ENCODE measurements at regions not wholly inside any gene's neighbourhood (a gene's known extent, or its start where the extent isn't known, plus 50 kb on each side); places are given as distances from the start of the nearest gene placed in this dataset.

DNA sequence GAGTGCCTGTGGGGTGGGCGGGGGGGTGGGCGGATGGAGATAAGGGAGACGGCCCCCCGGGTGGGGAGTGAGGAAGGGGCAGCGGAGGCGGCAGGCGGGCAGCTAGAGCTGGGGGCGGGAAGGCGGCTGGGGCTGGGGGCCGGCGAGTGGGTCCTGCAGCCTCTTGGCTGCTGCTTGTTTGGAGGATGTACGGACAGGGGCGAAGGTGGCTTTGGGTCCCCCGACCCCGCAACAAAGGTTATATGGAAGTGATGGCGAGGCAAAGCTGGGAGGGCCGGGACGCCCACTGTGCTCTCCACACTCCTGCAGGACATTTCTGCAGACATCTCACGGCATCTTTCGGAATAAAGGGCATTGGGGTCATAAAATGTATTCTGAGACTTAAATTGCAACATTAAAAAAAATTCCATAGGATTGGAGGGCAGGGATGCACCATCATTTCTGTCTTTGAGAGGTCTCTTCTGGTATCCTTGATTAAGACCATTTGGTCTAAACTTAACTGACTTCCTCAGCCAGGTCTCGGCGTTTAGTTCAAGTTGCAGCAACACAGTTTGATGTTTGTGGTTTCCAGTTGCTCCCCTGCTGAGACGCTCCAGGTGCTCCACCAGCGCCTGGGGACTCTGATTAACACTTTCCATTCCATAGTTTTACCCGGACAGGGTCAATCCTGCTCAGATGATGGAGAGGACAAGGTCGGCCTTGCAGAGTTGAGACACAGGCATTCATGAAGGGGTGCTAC is 101.6 kb upstream of the SSBP2 start:
- H3K4me3 Mint-ChIP-seq, result peak overlapping the region; percentile 88 to 95 (median 89)

DNA sequence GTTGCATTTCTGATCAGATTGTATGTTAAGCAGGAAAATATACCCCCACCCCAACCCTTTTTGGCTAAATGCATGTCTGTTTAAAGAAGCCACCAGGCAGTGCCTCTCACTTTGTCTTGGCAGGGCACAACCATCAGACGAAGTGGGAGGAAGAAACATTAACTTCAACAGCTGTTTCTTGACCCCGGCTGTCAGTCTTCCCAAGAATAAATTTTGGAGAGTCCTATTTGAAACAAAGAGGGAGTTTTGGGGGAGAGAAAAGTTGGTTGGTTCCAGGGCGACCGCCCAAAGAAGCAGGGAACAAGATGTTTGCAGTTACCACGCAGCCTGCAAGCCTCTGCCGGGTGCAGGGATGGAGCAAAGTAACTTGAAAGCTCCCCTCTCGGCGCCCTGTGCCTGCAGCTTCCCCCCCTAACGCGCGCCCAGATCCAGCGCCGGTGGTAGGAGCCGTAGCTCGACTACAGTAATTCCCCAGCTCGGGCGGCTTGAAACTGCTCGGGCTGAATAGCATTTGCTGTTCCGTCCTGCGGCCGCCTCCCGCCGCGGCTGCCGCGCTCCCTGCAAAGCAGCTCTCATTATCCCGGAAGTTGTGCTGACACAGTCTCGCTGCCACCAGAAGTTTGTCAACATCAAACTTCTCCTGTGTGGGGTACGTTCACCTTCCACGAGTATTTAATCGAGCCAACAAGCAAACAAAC is 100.7 kb upstream of the SSBP2 start:
- H3K4me1 Mint-ChIP-seq, result peaks cover 88% of the 10 kb centered on the region
- H3K27me3 Mint-ChIP-seq (ENCODE audit: low read depth), result no peaks in the 10 kb centered on the region
- H3K36me3 Mint-ChIP-seq (ENCODE audit: low read depth), result no peaks in the 10 kb centered on the region

More for the DNA sequence above, 101.6 kb upstream of the SSBP2 start:
- TF ChIP-seq, protein P1, sequence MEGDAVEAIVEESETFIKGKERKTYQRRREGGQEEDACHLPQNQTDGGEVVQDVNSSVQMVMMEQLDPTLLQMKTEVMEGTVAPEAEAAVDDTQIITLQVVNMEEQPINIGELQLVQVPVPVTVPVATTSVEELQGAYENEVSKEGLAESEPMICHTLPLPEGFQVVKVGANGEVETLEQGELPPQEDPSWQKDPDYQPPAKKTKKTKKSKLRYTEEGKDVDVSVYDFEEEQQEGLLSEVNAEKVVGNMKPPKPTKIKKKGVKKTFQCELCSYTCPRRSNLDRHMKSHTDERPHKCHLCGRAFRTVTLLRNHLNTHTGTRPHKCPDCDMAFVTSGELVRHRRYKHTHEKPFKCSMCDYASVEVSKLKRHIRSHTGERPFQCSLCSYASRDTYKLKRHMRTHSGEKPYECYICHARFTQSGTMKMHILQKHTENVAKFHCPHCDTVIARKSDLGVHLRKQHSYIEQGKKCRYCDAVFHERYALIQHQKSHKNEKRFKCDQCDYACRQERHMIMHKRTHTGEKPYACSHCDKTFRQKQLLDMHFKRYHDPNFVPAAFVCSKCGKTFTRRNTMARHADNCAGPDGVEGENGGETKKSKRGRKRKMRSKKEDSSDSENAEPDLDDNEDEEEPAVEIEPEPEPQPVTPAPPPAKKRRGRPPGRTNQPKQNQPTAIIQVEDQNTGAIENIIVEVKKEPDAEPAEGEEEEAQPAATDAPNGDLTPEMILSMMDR (IDR thresholded peaks at IDR 0.05; ENCODE audit: unreplicated experiment in 3 of 3), result no peak
- Mint-ChIP-seq H3K36me3 (ENCODE audit: low read depth) (no peaks in the 10 kb centered on the region), H3K4me1 (peaks cover 90% of the 10 kb centered on the region), H3K27ac (peak overlapping the region; percentile 100), H3K27me3 (ENCODE audit: low read depth) (no peaks in the 10 kb centered on the region), H3K9me3 (no peaks in the 10 kb centered on the region)

DNA sequence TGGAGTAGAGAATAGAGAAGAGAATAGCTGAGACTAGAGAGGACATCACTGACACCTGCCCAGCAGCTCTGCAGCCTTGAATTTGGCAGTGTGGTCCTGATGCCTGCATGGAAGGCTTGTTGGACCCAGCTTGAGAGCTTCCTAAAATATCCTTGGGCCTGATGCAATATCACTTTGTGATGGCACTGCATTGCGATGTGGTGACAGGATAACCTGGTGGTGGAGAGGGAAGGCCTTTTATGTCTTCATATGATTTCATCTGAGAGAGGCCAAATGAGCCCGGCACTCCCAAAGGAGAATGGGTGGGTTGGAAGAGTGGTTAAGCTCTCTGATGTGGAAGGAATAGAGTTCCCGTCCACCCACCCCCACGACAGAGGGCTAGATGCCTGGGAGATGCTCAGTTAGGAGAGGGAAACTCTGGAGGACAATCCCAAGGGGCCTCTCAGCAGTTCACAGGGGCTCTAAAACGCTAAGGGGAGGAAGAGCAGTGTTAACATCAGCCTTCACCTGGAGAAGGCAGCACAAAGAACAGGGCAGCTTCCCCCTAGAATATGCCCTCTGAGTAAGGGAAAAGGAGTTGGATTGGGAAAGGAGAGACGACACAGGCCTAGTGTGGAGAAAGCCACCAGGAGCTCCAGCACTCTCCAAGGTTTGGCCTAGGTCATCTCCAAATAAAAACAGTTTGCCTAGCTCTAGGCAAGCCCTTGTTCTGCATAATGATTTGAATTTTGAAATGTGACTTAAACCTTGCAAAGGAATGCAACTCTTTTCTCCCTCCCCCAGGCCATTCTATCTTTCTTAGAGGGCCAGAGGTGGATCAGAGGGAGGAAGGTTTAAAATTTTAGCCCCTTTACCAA is 99.8 kb upstream of the SSBP2 start:
- peaks cover 84% of the 10 kb centered on the region for H3K4me1 Mint-ChIP-seq
- peak overlapping the region; percentile 100 for H3K27ac Mint-ChIP-seq
- H3K36me3 Mint-ChIP-seq (ENCODE audit: low read depth), result no peaks in the 10 kb centered on the region
- H3K4me3 Mint-ChIP-seq, result peak overlapping the region; percentile 89 to 96 (median 95)
- H3K9me3 Mint-ChIP-seq, result no peaks in the 10 kb centered on the region
- TF ChIP-seq, protein P1 (IDR thresholded peaks at IDR 0.05; ENCODE audit: unreplicated experiment in 3 of 3), result no peak
- no peaks in the 10 kb centered on the region for H3K27me3 Mint-ChIP-seq (ENCODE audit: low read depth)

More for the DNA sequence above, 100.7 kb upstream of the SSBP2 start:
- Mint-ChIP-seq H3K9me3 (no peaks in the 10 kb centered on the region), H3K4me3 (peak overlapping the region; percentile 89 to 96 (median 95)), H3K27ac (peak overlapping the region; percentile 100)
- TF ChIP-seq, protein P1 (IDR thresholded peaks at IDR 0.05; ENCODE audit: unreplicated experiment in 3 of 3), result no peak

DNA sequence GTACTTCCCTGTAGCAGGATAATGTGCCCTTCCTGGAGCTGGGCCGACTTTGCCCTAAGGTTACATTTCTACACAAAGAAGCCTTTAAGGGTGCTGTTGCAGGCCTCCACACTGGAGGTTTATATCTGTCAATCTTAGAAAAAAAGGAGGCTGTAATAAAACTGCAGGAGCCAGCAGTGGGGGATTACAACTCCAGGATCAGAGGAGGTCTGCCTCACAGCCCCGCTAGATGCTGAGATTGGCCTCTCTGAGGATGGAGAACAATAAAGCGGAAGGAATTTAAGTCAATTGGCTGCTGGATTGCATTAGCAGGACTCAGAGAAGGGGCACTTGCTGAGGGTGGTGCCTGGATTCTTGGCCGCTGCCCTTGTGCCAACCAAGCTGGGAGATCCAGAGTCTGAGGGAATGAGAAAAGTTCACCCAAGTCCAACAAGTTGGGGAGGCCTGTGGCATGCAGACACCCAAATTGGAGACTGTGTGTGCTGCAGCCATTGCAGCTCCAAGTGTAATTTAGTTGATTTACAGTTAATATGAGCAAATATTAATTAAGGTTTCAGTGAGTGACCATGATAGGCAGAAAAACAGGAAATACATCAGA is 99.0 kb upstream of the SSBP2 start:
- Mint-ChIP-seq H3K9me3 (no peaks in the 10 kb centered on the region), H3K4me3 (peak overlapping the region; percentile 68 to 95 (median 89)), H3K27me3 (ENCODE audit: low read depth) (no peaks in the 10 kb centered on the region), H3K4me1 (peaks cover 77% of the 10 kb centered on the region), H3K27ac (peak overlapping the region; percentile 100), H3K36me3 (ENCODE audit: low read depth) (no peaks in the 10 kb centered on the region)
- TF ChIP-seq, protein P1 (IDR thresholded peaks at IDR 0.05; ENCODE audit: unreplicated experiment in 3 of 3), result no peak

DNA sequence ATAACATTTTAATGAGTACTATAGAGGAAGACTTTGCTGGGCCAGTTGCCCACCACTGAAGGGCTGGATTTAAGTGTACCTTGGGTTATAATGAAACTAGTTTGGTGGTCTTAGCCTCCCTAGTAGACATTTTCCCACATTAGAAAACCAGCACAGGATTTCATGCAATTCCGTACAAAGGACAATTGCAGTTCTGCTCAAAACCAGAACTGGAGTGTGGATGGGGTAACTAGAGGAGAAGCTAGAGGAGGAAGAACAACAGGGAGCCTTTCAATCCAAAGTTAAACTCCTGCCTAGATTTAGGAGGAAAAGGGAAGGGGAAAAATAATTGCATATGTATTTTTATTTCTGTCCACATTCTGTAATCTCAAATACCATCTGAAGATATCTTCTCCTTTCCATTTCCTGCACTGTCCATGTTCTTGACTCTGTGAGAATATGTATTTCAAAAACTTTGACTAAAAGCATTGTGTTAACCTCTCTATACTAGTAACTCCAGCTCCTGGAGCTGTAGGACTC is 97.5 kb upstream of the SSBP2 start:
- H3K27ac Mint-ChIP-seq, result peak overlapping the region; percentile 100
- H3K9me3 Mint-ChIP-seq, result no peaks in the 10 kb centered on the region
- H3K4me1 Mint-ChIP-seq, result peaks cover 69% of the 10 kb centered on the region
- H3K36me3 Mint-ChIP-seq (ENCODE audit: low read depth), result no peaks in the 10 kb centered on the region
- H3K4me3 Mint-ChIP-seq, result peak overlapping the region in 2 of 3 experiments; percentile 53 to 62
- TF ChIP-seq, protein P1 (IDR thresholded peaks at IDR 0.05; ENCODE audit: unreplicated experiment in 3 of 3), result no peak
- no peaks in the 10 kb centered on the region for H3K27me3 Mint-ChIP-seq (ENCODE audit: low read depth)
